ELF-1 (cell line): ENCODE measurements at regions not wholly inside any gene's neighbourhood (a gene's known extent, or its start where the extent isn't known, plus 50 kb on each side); places are given as distances from the start of the nearest gene placed in this dataset.
A peak's percentile ranks its signal among the peaks of the same experiment; 100 is the strongest.
"Not testable (repeated sequence)": the region's sequence is repeated elsewhere in the genome, so short reads cannot be mapped to it uniquely, and the experiment has no call there.

Source experiments
- DNase-seq: peaks from one replicate; pipeline ENCODE4 v3.0.0-alpha.2; 2016; ENCODE audit warnings: low read depth, low spot score

- DNase-seq = no peak
Observed at GRCh38 chrX:150051096-150051495, 112.8 kb upstream of the EOLA2 start.

GRCh38 chrX:150052226-150052625 is 113.9 kb upstream of the EOLA2 start:
- no peak for DNase-seq

GRCh38 chrX:150058728-150059127 is 120.4 kb upstream of the EOLA2 start:
- DNase-seq = no peak

- no peak for DNase-seq
Observed at GRCh38 chrX:150060406-150060805, 122.1 kb upstream of the EOLA2 start.

- no peak for DNase-seq
Observed at GRCh38 chrX:150062292-150063137, 124.2 kb upstream of the EOLA2 start.

- no peak for DNase-seq
Observed at GRCh38 chrX:150063138-150063518, 124.8 kb upstream of the EOLA2 start.

GRCh38 chrX:150063674-150064073 is 125.4 kb upstream of the EOLA2 start:
- DNase-seq = no peak

GRCh38 chrX:150074175-150074574 is 135.9 kb upstream of the EOLA2 start:
- DNase-seq = no peak

GRCh38 chrX:150080497-150080896 is 142.2 kb upstream of the EOLA2 start:
- DNase-seq = no peak

- no peak for DNase-seq
Observed at GRCh38 chrX:150081076-150081475, 142.8 kb upstream of the EOLA2 start.

- DNase-seq = no peak
Observed at GRCh38 chrX:150084496-150085229, 146.4 kb upstream of the EOLA2 start.

GRCh38 chrX:150085881-150086280 is 147.6 kb upstream of the EOLA2 start:
- no peak for DNase-seq

- no peak for DNase-seq
Observed at GRCh38 chrX:150086371-150086770, 148.1 kb upstream of the EOLA2 start.

- DNase-seq = no peak
Observed at GRCh38 chrX:150087612-150088011, 149.3 kb upstream of the EOLA2 start.

GRCh38 chrX:150088042-150088441 is 149.8 kb upstream of the EOLA2 start:
- no peak for DNase-seq

- DNase-seq = peak; percentile 30
Observed at GRCh38 chrX:150088766-150089518, 150.7 kb upstream of the EOLA2 start.

- DNase-seq = not testable (repeated sequence)
Observed at GRCh38 chrX:150091300-150091699, 153.0 kb upstream of the EOLA2 start.

GRCh38 chrX:150092549-150092948 is 154.3 kb upstream of the EOLA2 start:
- DNase-seq = no peak

- DNase-seq = no peak
Observed at GRCh38 chrX:150094375-150094774, 156.1 kb upstream of the EOLA2 start.

GRCh38 chrX:150094996-150095395 is 156.7 kb upstream of the EOLA2 start:
- peak; percentile 18 for DNase-seq

GRCh38 chrX:150099316-150099715 is 161.0 kb upstream of the EOLA2 start:
- DNase-seq = no peak

GRCh38 chrX:150100261-150100660 is 162.0 kb upstream of the EOLA2 start:
- no peak for DNase-seq
